Mesodermal cell (in vitro differentiated cells): ENCODE measurements at regions not wholly inside any gene's neighbourhood (a gene's known extent, or its start where the extent isn't known, plus 50 kb on each side); places are given as distances from the start of the nearest gene placed in this dataset.

Source experiments
- H3K27ac ChIP-seq: 2 replicates; pipeline ENCODE4 v1.7.0; 2013; ENCODE audit warnings: mild to moderate bottlenecking, low read depth, low read length, moderate library complexity; ENCODE audit not compliant: severe bottlenecking
- H3K36me3 ChIP-seq: 2 replicates; pipeline ENCODE4 v1.7.1; 2013; ENCODE audit warnings: mild to moderate bottlenecking, low read length, moderate library complexity; ENCODE audit not compliant: control insufficient read depth, insufficient read depth
- H3K4me1 ChIP-seq: one replicate; pipeline ENCODE4 v1.7.1; 2013; ENCODE audit warnings: mild to moderate bottlenecking, low read length; ENCODE audit not compliant: insufficient read depth, control insufficient read depth, poor library complexity, severe bottlenecking
- H3K4me3 ChIP-seq: 2 replicates; pipeline ENCODE4 v1.7.0; 2013; ENCODE audit warnings: low read length, control low read depth, mild to moderate bottlenecking; ENCODE audit not compliant: insufficient read depth, poor library complexity, severe bottlenecking; ENCODE audit errors: extremely low read depth
- H3K9me3 ChIP-seq: 2 replicates; pipeline ENCODE4 v1.7.1; 2013; ENCODE audit warnings: mild to moderate bottlenecking, low read length, moderate library complexity; ENCODE audit not compliant: control insufficient read depth
- WGBS, 2 experiments: methylation state at CpG; one replicate each; pipeline ENCODE4 v1.1.5; 2013; ENCODE audit warnings: missing lambda C conversion rate in 2 of 2; ENCODE audit not compliant: insufficient coverage in 2 of 2; 5-methylcytosine and 5-hydroxymethylcytosine counted together

DNA sequence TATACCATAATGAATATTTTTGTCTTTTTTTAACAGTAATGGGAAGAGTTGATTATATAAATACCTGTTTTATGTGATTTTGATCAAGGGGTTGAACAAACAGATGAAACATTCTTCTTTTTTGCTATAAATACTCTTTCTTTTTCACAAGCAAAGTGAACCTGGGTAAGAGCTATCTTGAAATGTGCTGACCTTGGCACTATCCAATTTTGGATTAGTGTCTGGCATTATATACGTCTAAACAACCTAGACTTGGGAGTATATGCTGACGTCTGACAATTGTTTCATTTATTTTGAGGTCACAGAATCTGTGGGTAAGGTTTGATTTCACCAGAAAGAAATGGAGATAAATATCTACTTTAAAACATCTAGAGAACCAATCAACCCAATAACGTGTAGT, 716.0 kb upstream of the STXBP6 start:
- H3K4me3 ChIP-seq, result no peak overlapping the region
- 87 to 100% methylated on average over 1 to 3 of the region's 3 CpGs for WGBS, 2 experiments
- H3K36me3 ChIP-seq, result no peaks in the 10 kb centered on the region
- H3K9me3 ChIP-seq, result no peaks in the 10 kb centered on the region
- H3K27ac ChIP-seq, result no peak overlapping the region
- no peaks in the 10 kb centered on the region for H3K4me1 ChIP-seq

DNA sequence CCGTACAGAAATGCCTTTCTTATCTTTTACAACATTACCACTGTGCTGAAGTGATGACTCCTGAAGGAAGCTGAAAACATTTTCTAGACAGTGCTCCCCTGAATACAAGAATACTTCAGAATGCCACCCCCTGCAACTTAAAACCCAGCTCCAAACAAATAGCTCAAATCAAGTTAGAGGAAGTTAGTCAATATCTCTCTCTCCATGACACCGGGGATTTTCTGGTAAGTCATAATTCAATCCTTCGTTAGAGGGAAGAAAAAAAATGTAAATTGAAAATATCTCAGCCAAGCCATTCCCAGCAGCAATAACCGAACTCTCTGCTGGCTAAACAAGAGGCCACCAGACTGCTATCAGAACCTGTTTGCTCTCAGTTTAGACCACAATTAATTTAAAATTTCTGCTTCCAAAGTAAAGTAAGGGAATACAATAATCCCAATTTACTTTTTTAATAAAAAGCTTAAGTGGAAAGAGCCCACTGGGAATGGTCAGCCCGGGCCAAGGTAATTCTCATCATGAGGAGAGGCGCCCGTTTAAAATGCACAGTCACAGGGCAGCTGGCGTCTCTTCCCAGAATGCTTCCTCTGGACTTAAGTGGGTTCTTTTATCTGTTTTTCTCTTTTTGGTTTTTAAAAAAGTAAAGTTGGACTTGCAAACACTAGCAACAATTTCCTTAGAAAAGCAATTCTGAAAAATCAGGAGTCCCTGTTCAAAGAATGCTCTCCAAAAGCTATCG, 710.1 kb upstream of the STXBP6 start:
- no peaks in the 10 kb centered on the region for H3K4me1 ChIP-seq
- no peak overlapping the region for H3K27ac ChIP-seq
- H3K36me3 ChIP-seq, result no peaks in the 10 kb centered on the region
- 80 to 81% methylated on average over 4 to 5 of the region's 9 CpGs for WGBS, 2 experiments
- no peak overlapping the region for H3K4me3 ChIP-seq
- H3K9me3 ChIP-seq, result no peaks in the 10 kb centered on the region

DNA sequence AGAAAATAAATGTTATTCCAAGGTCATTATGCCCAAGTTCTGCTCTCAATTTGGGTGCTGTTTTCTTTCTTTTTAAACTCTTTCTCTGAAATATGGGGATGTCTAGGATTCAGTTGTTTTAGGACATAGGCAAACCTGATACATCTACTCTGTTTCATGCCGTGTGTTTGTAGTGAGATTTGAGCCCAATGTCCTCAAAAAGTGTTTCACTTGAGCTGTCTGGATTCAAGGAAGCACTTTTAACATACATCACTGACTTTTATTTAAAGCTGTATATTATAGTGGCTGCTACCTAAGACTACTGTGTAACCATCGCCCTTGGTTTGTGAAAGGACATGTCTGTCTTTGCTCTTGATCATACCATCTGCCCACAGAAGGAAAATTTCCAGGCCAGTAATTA, 709.3 kb upstream of the STXBP6 start:
- no peaks in the 10 kb centered on the region for H3K36me3 ChIP-seq
- H3K4me3 ChIP-seq, result no peak overlapping the region
- no peaks in the 10 kb centered on the region for H3K4me1 ChIP-seq
- WGBS, 2 experiments, result 83% methylated on average over 1 of the region's 2 CpGs; no CpG with 5 or more reads in 1 of the 2 experiments
- H3K27ac ChIP-seq, result no peak overlapping the region
- no peaks in the 10 kb centered on the region for H3K9me3 ChIP-seq

DNA sequence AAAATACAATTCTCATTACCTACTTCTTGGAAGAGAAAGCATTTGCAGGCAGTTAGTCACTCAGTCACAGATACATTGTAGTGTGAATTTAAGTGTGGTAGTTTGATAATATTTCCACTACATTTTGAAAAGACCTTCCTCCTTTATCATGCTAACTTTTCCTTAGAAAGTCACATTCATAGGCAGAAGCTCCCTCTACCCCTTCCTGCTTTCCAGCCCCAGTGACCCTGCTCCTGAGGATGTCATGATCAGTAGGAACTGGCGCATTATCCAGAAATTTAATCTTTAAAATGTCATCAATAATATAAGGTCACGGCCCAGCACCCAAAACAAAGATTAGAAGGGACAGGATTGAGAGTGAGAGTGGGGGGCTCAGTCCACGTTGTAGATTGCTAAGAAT, 707.4 kb upstream of the STXBP6 start:
- H3K9me3 ChIP-seq, result no peaks in the 10 kb centered on the region
- H3K27ac ChIP-seq, result no peak overlapping the region
- no peaks in the 10 kb centered on the region for H3K4me1 ChIP-seq
- H3K4me3 ChIP-seq, result no peak overlapping the region
- WGBS, 2 experiments, result 38% methylated on average over 1 of the region's 3 CpGs; no CpG with 5 or more reads in 1 of the 2 experiments
- H3K36me3 ChIP-seq, result no peaks in the 10 kb centered on the region

DNA sequence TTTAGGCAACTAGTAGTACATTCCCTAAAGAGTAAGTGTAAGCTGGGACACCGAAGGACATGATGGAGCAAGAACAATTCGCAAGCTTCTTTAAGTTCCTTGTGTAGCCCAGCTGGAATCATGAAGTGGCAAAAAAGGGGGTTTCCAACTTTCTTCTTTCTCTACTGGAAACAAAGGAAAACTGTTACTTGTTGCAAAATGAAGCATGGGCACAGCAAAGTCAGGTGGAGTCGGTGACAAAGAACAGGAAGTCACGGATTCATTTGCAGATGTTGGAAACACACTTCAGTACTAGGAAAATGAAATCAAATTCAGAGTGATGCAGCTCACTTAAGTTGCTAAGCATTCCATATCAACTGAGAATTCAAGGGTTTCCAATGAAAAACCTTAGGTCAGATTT, 706.9 kb upstream of the STXBP6 start:
- H3K9me3 ChIP-seq, result no peaks in the 10 kb centered on the region
- H3K27ac ChIP-seq, result no peak overlapping the region
- H3K4me3 ChIP-seq, result no peak overlapping the region
- H3K36me3 ChIP-seq, result no peaks in the 10 kb centered on the region
- H3K4me1 ChIP-seq, result no peaks in the 10 kb centered on the region
- WGBS, 2 experiments, result 18 to 33% methylated on average over 2 to 3 of the region's 4 CpGs

DNA sequence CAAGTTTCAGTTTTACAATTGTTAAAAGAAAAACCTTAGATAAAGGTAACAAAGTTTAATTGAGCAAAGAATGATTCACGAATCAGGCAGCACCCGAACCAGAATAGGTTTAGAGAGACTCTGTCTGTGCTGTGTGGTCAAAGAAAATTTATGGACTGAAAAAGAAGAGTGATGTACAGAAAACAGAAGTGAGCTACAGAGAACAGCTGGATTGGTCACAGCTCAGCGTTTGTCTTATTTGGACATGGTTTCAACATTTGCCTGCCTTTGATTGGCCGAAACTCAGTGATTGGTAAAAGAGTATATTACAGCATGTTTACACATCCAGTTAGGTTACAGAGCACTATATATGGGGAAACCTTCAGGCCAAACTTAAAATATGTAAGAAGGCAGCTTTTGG, 703.2 kb upstream of the STXBP6 start:
- H3K9me3 ChIP-seq, result no peaks in the 10 kb centered on the region
- H3K4me3 ChIP-seq, result no peak overlapping the region
- no peaks in the 10 kb centered on the region for H3K4me1 ChIP-seq
- no peak overlapping the region for H3K27ac ChIP-seq
- no peaks in the 10 kb centered on the region for H3K36me3 ChIP-seq
- 95 to 97% methylated on average over 2 to 3 of the region's 4 CpGs for WGBS, 2 experiments

DNA sequence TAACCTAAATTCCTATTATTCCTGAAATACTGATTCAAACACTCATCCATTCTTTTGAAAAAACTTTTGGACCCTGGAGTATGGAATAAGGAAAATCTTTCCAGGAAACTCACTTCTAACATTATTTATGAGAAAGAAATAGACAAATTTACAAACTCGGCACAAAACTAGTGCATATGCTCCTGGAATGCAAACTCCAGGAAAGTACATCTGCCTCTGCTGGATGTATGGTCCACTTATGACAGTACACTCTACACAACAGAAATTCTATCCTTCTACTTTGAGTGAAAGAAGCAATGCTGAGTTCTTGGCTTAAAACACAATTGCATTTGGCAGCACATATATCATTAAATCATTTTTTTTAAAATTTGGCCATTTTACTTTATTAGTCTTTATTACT, 700.5 kb upstream of the STXBP6 start:
- no peak overlapping the region for H3K27ac ChIP-seq

More for the DNA sequence above, 700.5 kb upstream of the STXBP6 start:
- H3K9me3 ChIP-seq, result no peaks in the 10 kb centered on the region
- H3K4me1 ChIP-seq, result no peaks in the 10 kb centered on the region
- no peak overlapping the region for H3K4me3 ChIP-seq
- H3K36me3 ChIP-seq, result no peaks in the 10 kb centered on the region
- 100% methylated on average over 1 of the region's 1 CpG; no CpG with 5 or more reads in 1 of the 2 experiments for WGBS, 2 experiments
